HUES6 (cell line): ENCODE measurements at regions not wholly inside any gene's neighbourhood (a gene's known extent, or its start where the extent isn't known, plus 50 kb on each side); places are given as distances from the start of the nearest gene placed in this dataset.

Experiments
- H3K27ac ChIP-seq: 2 replicates; pipeline ENCODE4 v1.7.0; 2013; ENCODE audit warnings: low read depth, mild to moderate bottlenecking, low read length, inconsistent platforms
- H3K27me3 ChIP-seq: 2 replicates; pipeline ENCODE4 v1.6.1; 2013; ENCODE audit warnings: low read length; ENCODE audit not compliant: control insufficient read depth, insufficient read depth
- H3K36me3 ChIP-seq: 2 replicates; pipeline ENCODE4 v1.6.1; 2013; ENCODE audit warnings: low read length; ENCODE audit not compliant: control insufficient read depth, insufficient read depth
- H3K4me1 ChIP-seq: 2 replicates; pipeline ENCODE4 v1.6.1; 2013; ENCODE audit warnings: low read length; ENCODE audit not compliant: control insufficient read depth, insufficient read depth
- H3K4me3 ChIP-seq: 2 replicates; pipeline ENCODE4 v1.5.1; 2013; ENCODE audit warnings: low read depth, low read length
- H3K9ac ChIP-seq: one replicate; pipeline ENCODE4 v1.6.1; 2013; ENCODE audit warnings: mild to moderate bottlenecking, low read length
- H3K9me3 ChIP-seq: 2 replicates; pipeline ENCODE4 v1.6.1; 2013; ENCODE audit warnings: low read depth, low read length; ENCODE audit not compliant: control insufficient read depth, insufficient read depth

DNA sequence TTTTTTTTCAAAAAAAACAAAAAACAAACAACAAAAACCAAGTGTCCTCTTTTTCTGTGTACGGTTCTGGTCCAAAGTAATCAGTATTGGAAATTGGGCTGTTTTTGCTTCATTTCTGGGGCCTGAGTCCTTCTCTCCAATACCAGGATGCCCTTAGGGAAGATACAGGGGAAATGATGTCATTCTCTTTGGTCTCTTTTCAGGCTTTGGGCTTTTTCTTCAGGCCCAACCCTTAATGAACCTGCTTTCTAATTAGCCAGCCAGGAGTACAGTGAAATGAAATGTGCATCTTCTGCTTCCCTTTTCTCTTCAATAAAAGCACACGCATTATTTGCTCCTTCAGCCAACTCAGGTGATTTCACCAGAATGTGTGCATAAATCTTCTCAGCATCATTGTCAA lies 52.6 kb upstream of the RBPJ start:
- H3K9ac ChIP-seq: no peak overlapping the region
- H3K36me3 ChIP-seq: no peaks in the 10 kb centered on the region
- no peaks in the 10 kb centered on the region for H3K9me3 ChIP-seq
- no peak overlapping the region for H3K27ac ChIP-seq
- peaks cover 14% of the 10 kb centered on the region for H3K4me1 ChIP-seq
- H3K4me3 ChIP-seq: no peak overlapping the region
- no peaks in the 10 kb centered on the region for H3K27me3 ChIP-seq

- Histone ChIP-seq H3K4me3 (no peak overlapping the region), H3K4me1 (peaks cover 21% of the 10 kb centered on the region)
Measured at GRCh38 chr4:26269038-26269437, 51.8 kb upstream of the RBPJ start.

More at GRCh38 chr4:26269038-26269437, 51.8 kb upstream of the RBPJ start:
- Histone ChIP-seq H3K27me3 (no peaks in the 10 kb centered on the region), H3K36me3 (no peaks in the 10 kb centered on the region), H3K9me3 (no peaks in the 10 kb centered on the region), H3K27ac (no peak overlapping the region), H3K9ac (no peak overlapping the region)
